NCI-H1694 (cell line): ENCODE measurements at regions not wholly inside any gene's neighbourhood (a gene's known extent, or its start where the extent isn't known, plus 50 kb on each side); places are given as distances from the start of the nearest gene placed in this dataset.
"Not testable (repeated sequence)": the region's sequence is repeated elsewhere in the genome, so short reads cannot be mapped to it uniquely, and the experiment has no call there.

Experiments
- DNase-seq: peaks from one replicate; lab custom pipeline; 2025; lab: John Stamatoyannopoulos, UW

GRCh38 chr11:87754685-87755084 is 420.6 kb downstream of the RAB38 start:
- DNase-seq = no peak

GRCh38 chr11:87753143-87753542 is 422.1 kb downstream of the RAB38 start:
- DNase-seq = no peak

- DNase-seq = peak; percentile 5
Observed at GRCh38 chr11:87743007-87743406, 432.2 kb downstream of the RAB38 start.

GRCh38 chr11:87740968-87741367 is 434.3 kb downstream of the RAB38 start:
- DNase-seq = no peak

- DNase-seq = no peak
Observed at GRCh38 chr11:87740451-87740850, 434.8 kb downstream of the RAB38 start.

- no peak for DNase-seq
Observed at GRCh38 chr11:87739766-87740165, 435.5 kb downstream of the RAB38 start.

- no peak for DNase-seq
Observed at GRCh38 chr11:87739261-87739660, 436.0 kb downstream of the RAB38 start.

- DNase-seq = no peak
Observed at GRCh38 chr11:87736928-87737327, 438.3 kb downstream of the RAB38 start.

- no peak for DNase-seq
Observed at GRCh38 chr11:87726506-87726905, 448.7 kb downstream of the RAB38 start.

GRCh38 chr11:87724358-87724757 is 450.9 kb downstream of the RAB38 start:
- no peak for DNase-seq

GRCh38 chr11:87722756-87723565 is 452.3 kb downstream of the RAB38 start:
- DNase-seq = no peak

GRCh38 chr11:87719326-87720073 is 455.7 kb downstream of the RAB38 start:
- no peak for DNase-seq

GRCh38 chr11:87712802-87713202 is 462.4 kb downstream of the RAB38 start:
- DNase-seq = no peak

- no peak for DNase-seq
Observed at GRCh38 chr11:87712391-87712790, 462.9 kb downstream of the RAB38 start.

GRCh38 chr11:87703589-87703988 is 471.7 kb downstream of the RAB38 start:
- DNase-seq = not testable (repeated sequence)

GRCh38 chr11:87675993-87676392 is 499.2 kb downstream of the RAB38 start:
- DNase-seq = no peak

- no peak for DNase-seq
Observed at GRCh38 chr11:87666730-87667129, 508.5 kb downstream of the RAB38 start.

GRCh38 chr11:87662287-87662686 is 513.0 kb downstream of the RAB38 start:
- no peak for DNase-seq

GRCh38 chr11:87660926-87661660 is 514.1 kb downstream of the RAB38 start:
- no peak for DNase-seq

GRCh38 chr11:87659807-87660206 is 515.4 kb downstream of the RAB38 start:
- DNase-seq = no peak

GRCh38 chr11:87645626-87646025 is 529.6 kb downstream of the RAB38 start:
- no peak for DNase-seq

- no peak for DNase-seq
Observed at GRCh38 chr11:87639753-87640364, 535.4 kb downstream of the RAB38 start.
